ENCODE measurements at regions not wholly inside any gene's neighbourhood (a gene's known extent, or its start where the extent isn't known, plus 50 kb on each side); places are given as distances from the start of the nearest gene placed in this dataset.

DNA sequence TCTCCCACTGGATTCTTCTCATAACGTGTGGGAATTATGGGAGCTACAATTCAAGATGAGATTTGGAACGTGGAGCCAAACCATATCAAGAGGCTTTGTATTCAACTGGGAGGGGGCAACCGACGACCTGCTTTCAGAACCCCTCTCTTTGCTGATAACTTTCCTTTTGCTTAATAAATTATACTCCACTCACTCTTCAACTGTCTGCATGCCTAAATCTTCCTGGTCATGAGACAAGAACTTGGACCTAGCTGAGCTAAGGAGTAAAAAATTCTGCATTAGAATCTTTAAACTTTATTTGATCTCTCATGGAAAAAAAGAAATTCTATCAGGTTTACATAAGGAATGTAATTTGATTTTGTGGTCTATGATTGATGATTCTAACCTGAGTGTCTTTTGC is 86.7 kb upstream of the CYYR1 start:
- Mint-ChIP-seq H3K9me3 (peaks cover 56% of the 10 kb centered on the region), H3K27ac (no peak overlapping the region), H3K27me3 (ENCODE audit: low read depth) (peaks cover 2% of the 10 kb centered on the region), H3K4me1 (no peaks in the 10 kb centered on the region), H3K36me3 (peaks cover 42% of the 10 kb centered on the region), H3K4me3 (no peak overlapping the region)
- no peak for ATAC-seq
- DNase-seq (ENCODE audit: low spot score), result no peak
- TF ChIP-seq, protein P1, sequence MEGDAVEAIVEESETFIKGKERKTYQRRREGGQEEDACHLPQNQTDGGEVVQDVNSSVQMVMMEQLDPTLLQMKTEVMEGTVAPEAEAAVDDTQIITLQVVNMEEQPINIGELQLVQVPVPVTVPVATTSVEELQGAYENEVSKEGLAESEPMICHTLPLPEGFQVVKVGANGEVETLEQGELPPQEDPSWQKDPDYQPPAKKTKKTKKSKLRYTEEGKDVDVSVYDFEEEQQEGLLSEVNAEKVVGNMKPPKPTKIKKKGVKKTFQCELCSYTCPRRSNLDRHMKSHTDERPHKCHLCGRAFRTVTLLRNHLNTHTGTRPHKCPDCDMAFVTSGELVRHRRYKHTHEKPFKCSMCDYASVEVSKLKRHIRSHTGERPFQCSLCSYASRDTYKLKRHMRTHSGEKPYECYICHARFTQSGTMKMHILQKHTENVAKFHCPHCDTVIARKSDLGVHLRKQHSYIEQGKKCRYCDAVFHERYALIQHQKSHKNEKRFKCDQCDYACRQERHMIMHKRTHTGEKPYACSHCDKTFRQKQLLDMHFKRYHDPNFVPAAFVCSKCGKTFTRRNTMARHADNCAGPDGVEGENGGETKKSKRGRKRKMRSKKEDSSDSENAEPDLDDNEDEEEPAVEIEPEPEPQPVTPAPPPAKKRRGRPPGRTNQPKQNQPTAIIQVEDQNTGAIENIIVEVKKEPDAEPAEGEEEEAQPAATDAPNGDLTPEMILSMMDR (IDR thresholded peaks at IDR 0.05), result no peak
- TF ChIP-seq EMX1 (CRISPR knock-in tag; IDR thresholded peaks at IDR 0.05), result no peak
- TF ChIP-seq, protein P2, sequence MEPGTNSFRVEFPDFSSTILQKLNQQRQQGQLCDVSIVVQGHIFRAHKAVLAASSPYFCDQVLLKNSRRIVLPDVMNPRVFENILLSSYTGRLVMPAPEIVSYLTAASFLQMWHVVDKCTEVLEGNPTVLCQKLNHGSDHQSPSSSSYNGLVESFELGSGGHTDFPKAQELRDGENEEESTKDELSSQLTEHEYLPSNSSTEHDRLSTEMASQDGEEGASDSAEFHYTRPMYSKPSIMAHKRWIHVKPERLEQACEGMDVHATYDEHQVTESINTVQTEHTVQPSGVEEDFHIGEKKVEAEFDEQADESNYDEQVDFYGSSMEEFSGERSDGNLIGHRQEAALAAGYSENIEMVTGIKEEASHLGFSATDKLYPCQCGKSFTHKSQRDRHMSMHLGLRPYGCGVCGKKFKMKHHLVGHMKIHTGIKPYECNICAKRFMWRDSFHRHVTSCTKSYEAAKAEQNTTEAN (CRISPR knock-in tag; IDR thresholded peaks at IDR 0.05), result no peak
- TF ChIP-seq, protein P3, sequence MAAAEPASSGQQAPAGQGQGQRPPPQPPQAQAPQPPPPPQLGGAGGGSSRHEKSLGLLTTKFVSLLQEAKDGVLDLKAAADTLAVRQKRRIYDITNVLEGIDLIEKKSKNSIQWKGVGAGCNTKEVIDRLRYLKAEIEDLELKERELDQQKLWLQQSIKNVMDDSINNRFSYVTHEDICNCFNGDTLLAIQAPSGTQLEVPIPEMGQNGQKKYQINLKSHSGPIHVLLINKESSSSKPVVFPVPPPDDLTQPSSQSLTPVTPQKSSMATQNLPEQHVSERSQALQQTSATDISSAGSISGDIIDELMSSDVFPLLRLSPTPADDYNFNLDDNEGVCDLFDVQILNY (CRISPR knock-in tag; IDR thresholded peaks at IDR 0.05), result no peak
- TF ChIP-seq RELA (CRISPR knock-in tag; IDR thresholded peaks at IDR 0.05; ENCODE audit: borderline replicate concordance), result no peak
- TF ChIP-seq, protein P4, sequence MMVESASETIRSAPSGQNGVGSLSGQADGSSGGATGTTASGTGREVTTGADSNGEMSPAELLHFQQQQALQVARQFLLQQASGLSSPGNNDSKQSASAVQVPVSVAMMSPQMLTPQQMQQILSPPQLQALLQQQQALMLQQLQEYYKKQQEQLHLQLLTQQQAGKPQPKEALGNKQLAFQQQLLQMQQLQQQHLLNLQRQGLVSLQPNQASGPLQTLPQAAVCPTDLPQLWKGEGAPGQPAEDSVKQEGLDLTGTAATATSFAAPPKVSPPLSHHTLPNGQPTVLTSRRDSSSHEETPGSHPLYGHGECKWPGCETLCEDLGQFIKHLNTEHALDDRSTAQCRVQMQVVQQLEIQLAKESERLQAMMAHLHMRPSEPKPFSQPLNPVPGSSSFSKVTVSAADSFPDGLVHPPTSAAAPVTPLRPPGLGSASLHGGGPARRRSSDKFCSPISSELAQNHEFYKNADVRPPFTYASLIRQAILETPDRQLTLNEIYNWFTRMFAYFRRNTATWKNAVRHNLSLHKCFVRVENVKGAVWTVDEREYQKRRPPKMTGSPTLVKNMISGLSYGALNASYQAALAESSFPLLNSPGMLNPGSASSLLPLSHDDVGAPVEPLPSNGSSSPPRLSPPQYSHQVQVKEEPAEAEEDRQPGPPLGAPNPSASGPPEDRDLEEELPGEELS (CRISPR knock-in tag; IDR thresholded peaks at IDR 0.05), result no peak
- no peak for TF ChIP-seq MLX (CRISPR knock-in tag; IDR thresholded peaks at IDR 0.05)
- TF ChIP-seq OVOL2 (CRISPR knock-in tag; IDR thresholded peaks at IDR 0.05; ENCODE audit: borderline replicate concordance), result no peak
- TF ChIP-seq ZNF532 (CRISPR knock-in tag; IDR thresholded peaks at IDR 0.05; ENCODE audit: borderline replicate concordance), result no peak
- TF ChIP-seq ZNF317 (CRISPR knock-in tag; IDR thresholded peaks at IDR 0.05; ENCODE audit: borderline replicate concordance, low read depth), result no peak
- no peak for TF ChIP-seq GABPB1 (CRISPR knock-in tag; IDR thresholded peaks at IDR 0.05)
- no peak for TF ChIP-seq IRF2 (CRISPR knock-in tag; IDR thresholded peaks at IDR 0.05; ENCODE audit: borderline replicate concordance, low read depth)
- TF ChIP-seq JUN (CRISPR knock-in tag; IDR thresholded peaks at IDR 0.05), result no peak
- no peak for TF ChIP-seq ZNF232 (CRISPR knock-in tag; IDR thresholded peaks at IDR 0.05)
- TF ChIP-seq, protein P5, sequence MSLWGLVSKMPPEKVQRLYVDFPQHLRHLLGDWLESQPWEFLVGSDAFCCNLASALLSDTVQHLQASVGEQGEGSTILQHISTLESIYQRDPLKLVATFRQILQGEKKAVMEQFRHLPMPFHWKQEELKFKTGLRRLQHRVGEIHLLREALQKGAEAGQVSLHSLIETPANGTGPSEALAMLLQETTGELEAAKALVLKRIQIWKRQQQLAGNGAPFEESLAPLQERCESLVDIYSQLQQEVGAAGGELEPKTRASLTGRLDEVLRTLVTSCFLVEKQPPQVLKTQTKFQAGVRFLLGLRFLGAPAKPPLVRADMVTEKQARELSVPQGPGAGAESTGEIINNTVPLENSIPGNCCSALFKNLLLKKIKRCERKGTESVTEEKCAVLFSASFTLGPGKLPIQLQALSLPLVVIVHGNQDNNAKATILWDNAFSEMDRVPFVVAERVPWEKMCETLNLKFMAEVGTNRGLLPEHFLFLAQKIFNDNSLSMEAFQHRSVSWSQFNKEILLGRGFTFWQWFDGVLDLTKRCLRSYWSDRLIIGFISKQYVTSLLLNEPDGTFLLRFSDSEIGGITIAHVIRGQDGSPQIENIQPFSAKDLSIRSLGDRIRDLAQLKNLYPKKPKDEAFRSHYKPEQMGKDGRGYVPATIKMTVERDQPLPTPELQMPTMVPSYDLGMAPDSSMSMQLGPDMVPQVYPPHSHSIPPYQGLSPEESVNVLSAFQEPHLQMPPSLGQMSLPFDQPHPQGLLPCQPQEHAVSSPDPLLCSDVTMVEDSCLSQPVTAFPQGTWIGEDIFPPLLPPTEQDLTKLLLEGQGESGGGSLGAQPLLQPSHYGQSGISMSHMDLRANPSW (CRISPR knock-in tag; conservative IDR thresholded peaks at IDR 0.05; ENCODE audit: low read depth), result no peak
- TF ChIP-seq USF2 (CRISPR knock-in tag; IDR thresholded peaks at IDR 0.05), result no peak
- TF ChIP-seq ZNF121 (CRISPR knock-in tag; IDR thresholded peaks at IDR 0.05), result no peak
- TF ChIP-seq CBFB (CRISPR knock-in tag; IDR thresholded peaks at IDR 0.05; ENCODE audit: low read depth), result no peak
- POLR2A ChIA-PET, result no interaction called here
- CTCF ChIA-PET, result no interaction called here
